ENCODE measurements at regions not wholly inside any gene's neighbourhood (a gene's known extent, or its start where the extent isn't known, plus 50 kb on each side); places are given as distances from the start of the nearest gene placed in this dataset.

- Histone ChIP-seq H3K79me2 (ENCODE audit: insufficient read depth, low read length) (no peaks in the 10 kb centered on the region), H3K4me3 (ENCODE audit: low read depth in 1 of 2, low read length in 2 of 2) (no peak overlapping the region), H3K36me3 (ENCODE audit: insufficient read depth, low read length) (no peaks in the 10 kb centered on the region), H3K4me1 (ENCODE audit: insufficient read depth, low read length) (no peaks in the 10 kb centered on the region), H3K9ac (ENCODE audit: low read depth, low read length) (no peak overlapping the region), H3K27me3 (ENCODE audit: insufficient read depth, low read length, poor library complexity) (no peaks in the 10 kb centered on the region), H3K27ac (ENCODE audit: low read length) (no peak overlapping the region), H2AFZ (ENCODE audit: low read depth, low read length) (no peak overlapping the region), H4K20me1 (ENCODE audit: insufficient read depth, low read length) (no peaks in the 10 kb centered on the region), H3K9me3 (ENCODE audit: insufficient read depth, low read length, severe bottlenecking) (no peaks in the 10 kb centered on the region), H3K4me2 (ENCODE audit: insufficient read depth, low read length) (no peak overlapping the region)
- ATAC-seq (ENCODE audit: insufficient read depth, low read depth) (no peak), DNase-seq (no peak)
- TF ChIP-seq EZH2 (IDR thresholded peaks at IDR 0.05; ENCODE audit: borderline replicate concordance, low read depth, low read length, severe bottlenecking) (no peak), CTCF (IDR thresholded peaks at IDR 0.05; ENCODE audit: borderline replicate concordance, extremely low read depth, low read length, poor library complexity, severe bottlenecking) (no peak)
These were observed 74.0 kb upstream of the NEK6 start for GRCh38 chr9:124183772-124184171.

DNA sequence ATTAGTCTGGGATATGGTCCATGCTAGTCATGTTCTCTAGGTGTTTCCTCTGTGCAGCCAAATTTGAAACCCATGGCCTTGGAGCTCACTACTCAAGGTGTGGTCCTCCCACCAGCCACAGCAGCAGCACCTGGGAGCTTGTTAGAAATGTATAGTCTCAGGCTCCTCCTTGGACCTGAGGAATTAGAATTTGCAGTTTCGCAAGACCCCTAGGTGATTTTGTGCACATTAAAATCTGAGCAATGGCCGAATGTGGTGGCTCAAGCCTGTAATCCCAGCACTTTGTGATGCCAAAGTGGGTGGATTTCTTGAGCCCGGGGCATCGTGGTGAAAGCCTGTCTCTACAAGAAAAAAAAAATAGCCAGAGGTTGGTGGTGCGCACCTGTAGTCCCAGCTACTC, 72.3 kb upstream of the NEK6 start:
- Histone ChIP-seq H3K9me3 (ENCODE audit: insufficient read depth, low read length, severe bottlenecking) (no peaks in the 10 kb centered on the region), H3K4me2 (ENCODE audit: insufficient read depth, low read length) (no peak overlapping the region), H3K4me3 (ENCODE audit: low read depth in 1 of 2, low read length in 2 of 2) (no peak overlapping the region), H3K27ac (ENCODE audit: low read length) (no peak overlapping the region), H3K27me3 (ENCODE audit: insufficient read depth, low read length, poor library complexity) (no peaks in the 10 kb centered on the region), H3K79me2 (ENCODE audit: insufficient read depth, low read length) (no peaks in the 10 kb centered on the region), H3K4me1 (ENCODE audit: insufficient read depth, low read length) (no peaks in the 10 kb centered on the region), H2AFZ (ENCODE audit: low read depth, low read length) (no peak overlapping the region), H3K9ac (ENCODE audit: low read depth, low read length) (no peak overlapping the region), H3K36me3 (ENCODE audit: insufficient read depth, low read length) (no peaks in the 10 kb centered on the region), H4K20me1 (ENCODE audit: insufficient read depth, low read length) (no peaks in the 10 kb centered on the region)
- DNase-seq (no peak), ATAC-seq (ENCODE audit: insufficient read depth, low read depth) (no peak)
- TF ChIP-seq CTCF (IDR thresholded peaks at IDR 0.05; ENCODE audit: borderline replicate concordance, extremely low read depth, low read length, poor library complexity, severe bottlenecking) (no peak), EZH2 (IDR thresholded peaks at IDR 0.05; ENCODE audit: borderline replicate concordance, low read depth, low read length, severe bottlenecking) (no peak)

GRCh38 chr9:124187311-124187710, 70.4 kb upstream of the NEK6 start:
- Histone ChIP-seq H3K4me3 (ENCODE audit: low read depth in 1 of 2, low read length in 2 of 2) (no peak overlapping the region), H3K79me2 (ENCODE audit: insufficient read depth, low read length) (no peaks in the 10 kb centered on the region), H4K20me1 (ENCODE audit: insufficient read depth, low read length) (no peaks in the 10 kb centered on the region), H3K36me3 (ENCODE audit: insufficient read depth, low read length) (no peaks in the 10 kb centered on the region), H2AFZ (ENCODE audit: low read depth, low read length) (no peak overlapping the region), H3K27ac (ENCODE audit: low read length) (no peak overlapping the region), H3K27me3 (ENCODE audit: insufficient read depth, low read length, poor library complexity) (no peaks in the 10 kb centered on the region), H3K4me1 (ENCODE audit: insufficient read depth, low read length) (no peaks in the 10 kb centered on the region), H3K9me3 (ENCODE audit: insufficient read depth, low read length, severe bottlenecking) (no peaks in the 10 kb centered on the region), H3K9ac (ENCODE audit: low read depth, low read length) (no peak overlapping the region), H3K4me2 (ENCODE audit: insufficient read depth, low read length) (no peak overlapping the region)
- TF ChIP-seq EZH2 (IDR thresholded peaks at IDR 0.05; ENCODE audit: borderline replicate concordance, low read depth, low read length, severe bottlenecking) (no peak), CTCF (IDR thresholded peaks at IDR 0.05; ENCODE audit: borderline replicate concordance, extremely low read depth, low read length, poor library complexity, severe bottlenecking) (no peak)
- DNase-seq (no peak), ATAC-seq (ENCODE audit: insufficient read depth, low read depth) (no peak)
